HG03159 (cell line): ENCODE measurements at regions not wholly inside any gene's neighbourhood (a gene's known extent, or its start where the extent isn't known, plus 50 kb on each side); places are given as distances from the start of the nearest gene placed in this dataset.

Experiments
- ATAC-seq: cut with Tn5 transposase; IDR thresholded peaks from one replicate; pipeline ENCODE4 v1.9.1; 2021; ENCODE audit warnings: mild to moderate bottlenecking, moderate library complexity; ENCODE audit not compliant: unreplicated experiment

GRCh38 chr11:70756341-70756740 is 358.0 kb downstream of the CTTN start:
- no peak for ATAC-seq

DNA sequence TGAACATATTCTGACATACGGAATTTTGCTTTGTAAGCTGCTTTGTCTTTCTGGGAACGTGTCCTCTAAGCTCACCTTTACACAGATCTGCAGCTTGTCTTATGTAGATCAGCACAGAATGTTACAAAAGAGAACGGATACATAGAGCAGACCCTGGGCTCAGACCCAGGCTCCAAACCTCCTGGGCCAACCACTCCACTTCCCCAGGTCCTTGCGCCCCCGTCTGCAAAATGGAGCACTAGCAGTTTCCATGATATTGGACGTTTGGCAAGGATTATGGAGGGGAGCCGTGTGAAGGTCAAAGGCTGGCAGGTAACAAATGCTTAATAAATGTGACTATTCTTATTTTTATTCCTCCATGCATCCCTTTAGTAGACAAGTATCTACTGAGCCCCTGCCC is 358.4 kb downstream of the CTTN start:
- no peak for ATAC-seq

- ATAC-seq: no peak
Observed at GRCh38 chr11:70757241-70757640, 358.9 kb downstream of the CTTN start.

DNA sequence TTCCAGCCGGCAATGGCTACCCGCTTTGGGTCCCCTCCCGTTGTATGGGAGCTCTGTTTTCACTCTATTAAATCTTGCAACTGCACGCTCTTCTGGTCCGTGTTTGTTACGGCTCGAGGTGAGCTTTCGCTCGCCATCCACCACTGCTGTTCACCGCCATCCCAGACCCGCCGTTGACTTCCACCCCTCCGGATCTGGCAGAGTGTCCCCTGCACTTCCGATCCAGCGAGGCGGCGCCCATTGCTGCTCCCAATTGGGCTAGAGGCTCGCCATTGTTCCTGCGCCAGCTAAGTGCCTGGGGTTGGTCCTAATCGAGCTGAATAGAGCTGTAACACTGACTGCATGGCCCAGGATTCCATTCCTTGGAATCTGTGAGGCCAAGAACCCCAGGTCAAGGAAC is 359.9 kb downstream of the CTTN start:
- ATAC-seq: no peak

DNA sequence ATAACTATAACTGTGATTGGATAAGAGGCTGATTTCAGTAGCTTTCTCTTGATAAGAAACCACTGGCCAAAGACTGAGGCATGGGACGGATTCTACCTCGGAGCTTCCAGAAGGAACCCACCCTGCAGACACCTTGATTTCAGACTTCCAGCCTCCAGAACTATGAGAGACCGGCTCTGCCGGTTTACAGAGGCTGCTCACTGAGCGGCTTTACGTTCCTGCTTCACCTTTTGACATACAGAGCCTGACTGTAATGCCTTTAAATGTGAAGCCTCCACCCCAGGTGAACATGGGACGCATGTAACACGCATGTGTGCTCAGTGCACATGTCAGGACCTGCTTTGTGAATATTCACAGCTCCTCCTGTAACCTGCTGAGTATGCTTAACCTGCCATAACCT is 361.5 kb downstream of the CTTN start:
- no peak for ATAC-seq

DNA sequence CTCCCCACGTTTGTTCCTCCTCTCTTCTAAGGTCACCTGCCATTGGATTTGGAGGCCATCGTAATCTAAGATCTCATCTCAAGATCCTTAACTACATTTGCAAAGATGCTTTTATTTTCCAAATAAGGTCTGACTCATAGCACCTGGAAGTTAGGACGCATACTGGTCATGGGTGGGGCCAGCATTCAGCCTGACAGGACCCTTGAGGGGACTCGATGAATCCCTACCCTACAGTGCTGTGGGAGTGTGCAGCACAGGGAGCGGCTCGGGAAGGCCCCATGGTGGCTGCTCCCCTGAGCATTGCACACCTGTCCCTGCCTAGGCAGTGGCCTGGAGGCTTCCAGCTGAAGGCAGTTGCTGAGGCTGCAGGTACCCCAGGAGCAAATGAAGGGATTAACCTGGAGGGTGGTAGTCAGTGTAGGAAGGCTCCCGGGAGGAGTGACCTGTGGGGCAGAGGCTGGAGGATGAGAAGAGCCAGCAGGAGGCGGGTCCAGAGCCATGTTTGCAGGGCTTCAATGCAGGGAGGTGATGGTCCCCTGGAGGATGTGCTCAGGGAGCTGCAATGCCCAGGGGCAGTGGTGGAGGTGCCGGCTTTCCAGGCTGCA is 362.2 kb downstream of the CTTN start:
- no peak for ATAC-seq

DNA sequence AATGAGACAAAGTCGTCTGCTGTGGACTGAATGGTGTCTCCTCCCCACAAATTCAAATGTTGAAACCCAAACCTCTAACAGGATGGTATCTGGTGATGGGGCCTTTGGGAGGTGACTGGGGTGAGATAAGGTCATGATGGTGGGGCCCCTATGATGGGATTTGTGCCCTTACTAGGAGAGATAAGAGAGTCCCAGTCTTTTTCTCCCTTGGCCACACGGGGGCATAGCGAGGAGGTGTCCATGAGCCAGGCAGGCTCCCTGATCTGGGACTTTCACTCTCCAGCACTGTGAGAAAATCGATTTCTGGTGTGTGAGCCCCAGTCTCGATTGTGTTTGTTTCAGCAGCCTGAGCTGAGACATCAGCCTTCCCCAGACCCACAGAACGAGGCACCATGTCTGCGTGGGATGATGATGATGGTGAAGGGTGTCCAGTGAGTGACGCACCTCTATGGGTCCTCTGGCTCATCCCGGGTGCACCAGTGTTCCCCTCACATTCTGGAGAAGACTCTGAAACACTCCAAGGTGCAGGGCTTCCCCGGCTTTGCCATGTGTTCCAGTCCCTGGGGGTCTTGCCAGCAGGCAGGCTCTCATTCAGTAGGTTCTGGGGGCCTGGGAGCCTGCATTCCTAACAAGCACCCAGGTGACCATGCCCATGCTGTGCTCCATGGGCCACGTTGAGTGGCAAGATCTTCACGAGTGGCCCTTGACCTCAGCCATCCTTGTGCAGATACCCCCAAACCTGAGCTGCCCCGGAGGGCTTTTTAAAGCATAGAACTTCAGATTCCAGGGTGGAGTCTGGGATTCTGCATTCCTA is 363.0 kb downstream of the CTTN start:
- ATAC-seq: no peak

DNA sequence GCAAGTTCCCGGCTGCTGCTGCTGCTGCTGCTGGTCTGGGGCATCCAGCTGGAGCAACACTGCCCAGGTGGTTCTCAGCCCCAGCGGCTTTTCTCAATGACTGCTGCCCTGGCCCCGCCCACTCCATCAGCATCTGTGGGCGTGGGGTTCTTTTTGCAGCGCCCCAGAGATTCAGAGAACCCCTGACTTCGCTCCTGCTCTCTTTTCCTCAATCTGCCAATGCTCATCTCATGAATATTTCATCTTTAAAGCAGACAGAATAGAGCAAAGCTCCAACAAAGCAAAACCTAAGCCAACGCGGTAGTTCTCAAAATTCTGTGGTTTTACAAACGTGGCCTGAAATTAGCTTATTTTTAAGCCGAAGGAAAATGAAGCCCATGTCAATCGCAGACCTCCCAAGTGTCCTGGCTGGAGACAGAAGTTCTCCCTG is 363.6 kb downstream of the CTTN start:
- no peak for ATAC-seq

DNA sequence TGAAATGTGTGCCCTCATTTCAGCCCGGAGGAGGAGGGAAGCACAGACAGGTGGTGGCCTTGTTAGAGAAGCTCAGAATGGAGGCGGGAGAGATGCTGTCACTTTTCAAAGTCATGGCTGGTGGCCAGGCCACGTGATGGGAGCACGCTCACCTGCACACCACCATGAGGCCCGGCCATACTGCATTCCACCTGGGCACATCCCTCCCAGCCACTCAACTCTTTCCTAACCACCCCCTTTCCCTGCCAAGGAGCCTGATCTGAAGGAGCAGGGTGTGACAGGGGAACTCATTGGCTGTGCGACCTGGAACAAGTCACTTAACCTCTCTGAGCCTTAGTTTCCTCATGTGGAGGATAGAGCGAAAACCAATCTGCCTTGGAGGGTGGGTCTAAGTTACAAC is 364.5 kb downstream of the CTTN start:
- ATAC-seq: no peak

DNA sequence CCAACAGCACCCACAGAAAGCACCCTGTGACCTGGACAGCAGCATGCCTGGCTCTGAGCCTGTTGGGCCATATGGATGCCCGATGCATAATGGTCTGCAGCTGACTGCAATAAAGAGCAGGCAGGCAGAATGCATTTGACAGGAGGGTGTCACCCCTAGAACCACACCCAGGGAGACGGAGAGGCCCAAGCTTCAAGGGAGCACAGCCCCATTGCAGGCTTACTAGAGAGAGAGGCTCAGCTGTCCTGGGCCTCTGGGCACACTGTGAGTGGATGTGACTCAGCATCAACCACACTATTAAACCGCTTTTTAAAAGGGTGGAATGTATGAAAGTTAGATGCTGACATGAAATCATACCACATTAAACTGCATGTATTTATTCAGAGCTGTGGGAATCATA is 365.3 kb downstream of the CTTN start:
- ATAC-seq: no peak

DNA sequence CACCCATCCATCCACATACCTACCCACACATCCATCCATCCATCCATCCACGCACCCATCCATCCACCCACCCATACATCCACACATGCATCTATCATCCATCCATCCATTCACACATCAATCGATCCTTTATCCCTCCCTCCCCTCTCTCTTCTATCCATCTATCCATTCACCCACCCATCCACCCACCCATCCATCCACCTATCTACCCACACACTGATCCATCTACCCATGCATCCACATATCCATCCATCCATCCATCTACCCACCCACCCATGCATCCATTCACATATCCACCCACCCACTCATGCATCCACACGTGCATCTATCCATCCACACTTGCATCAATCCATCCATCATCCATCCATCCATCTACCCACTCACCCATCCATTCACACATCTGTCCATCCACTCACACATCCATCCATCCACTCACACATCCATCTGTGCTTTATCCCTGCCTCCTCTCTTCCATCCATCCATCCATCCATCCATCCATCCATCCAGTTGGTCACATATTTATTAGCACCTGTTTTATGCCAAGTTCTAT is 366.1 kb downstream of the CTTN start:
- no peak for ATAC-seq

DNA sequence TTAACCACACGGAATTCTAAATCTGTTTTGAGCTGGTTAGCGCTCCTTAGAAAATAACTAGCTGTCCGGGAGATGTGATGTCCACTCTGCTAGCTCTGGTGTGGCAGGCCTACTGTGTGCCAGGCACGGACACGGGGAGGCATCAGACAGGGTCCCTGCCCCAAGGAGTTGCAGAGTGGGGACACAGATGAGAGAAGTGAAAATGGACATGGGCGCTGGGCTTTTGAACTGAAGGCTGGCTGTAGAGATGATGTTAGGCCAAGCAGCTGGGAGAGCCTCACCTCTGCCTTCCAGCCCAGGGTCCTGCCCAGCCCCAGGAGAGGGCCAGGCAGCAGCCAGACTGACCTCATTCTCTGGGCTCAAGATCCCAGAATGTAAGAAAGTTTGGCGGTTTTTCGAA is 368.6 kb downstream of the CTTN start:
- no peak for ATAC-seq

- ATAC-seq: no peak
Observed at GRCh38 chr11:70768346-70769095, 370.2 kb downstream of the CTTN start.

GRCh38 chr11:70769106-70769505 is 370.8 kb downstream of the CTTN start:
- no peak for ATAC-seq

GRCh38 chr11:70769521-70769920 is 371.2 kb downstream of the CTTN start:
- ATAC-seq: no peak

DNA sequence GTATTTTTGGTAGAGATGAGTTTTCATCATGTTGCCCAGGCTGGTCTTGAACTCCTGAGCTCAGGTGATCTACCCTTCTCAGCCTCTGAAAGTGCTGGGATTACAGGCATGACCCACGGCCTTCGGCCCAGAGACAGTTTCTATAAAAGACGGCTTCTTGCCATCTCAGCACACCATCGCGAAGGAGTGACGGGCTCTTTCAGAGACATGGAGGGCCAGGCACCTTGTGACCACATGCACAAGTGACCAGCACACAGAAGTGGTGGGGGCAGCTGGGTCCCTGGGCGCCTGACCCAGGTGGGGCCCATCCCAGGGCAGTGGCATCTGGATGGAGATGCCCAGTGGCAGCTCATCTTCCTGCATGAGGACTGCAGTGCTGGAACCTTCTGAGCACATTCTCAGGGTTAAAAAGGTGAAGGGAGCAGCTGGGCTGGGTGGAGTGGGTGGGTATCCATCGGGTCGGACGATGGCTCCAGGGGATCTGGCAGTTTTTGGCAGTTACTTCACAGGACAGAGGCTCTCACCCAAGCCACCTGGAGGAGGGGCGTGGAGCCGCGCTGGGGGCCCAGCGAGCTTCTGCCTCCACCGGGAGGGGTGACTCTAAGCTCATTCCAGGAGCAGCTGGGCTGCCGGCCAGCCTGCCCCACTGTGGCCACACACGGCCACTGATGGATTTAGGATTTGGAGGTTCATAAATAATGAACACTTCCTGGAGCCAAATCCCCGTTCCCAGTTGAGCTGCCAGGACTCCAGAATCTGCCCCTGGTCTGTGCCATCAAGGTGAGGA is 373.0 kb downstream of the CTTN start:
- ATAC-seq: no peak

DNA sequence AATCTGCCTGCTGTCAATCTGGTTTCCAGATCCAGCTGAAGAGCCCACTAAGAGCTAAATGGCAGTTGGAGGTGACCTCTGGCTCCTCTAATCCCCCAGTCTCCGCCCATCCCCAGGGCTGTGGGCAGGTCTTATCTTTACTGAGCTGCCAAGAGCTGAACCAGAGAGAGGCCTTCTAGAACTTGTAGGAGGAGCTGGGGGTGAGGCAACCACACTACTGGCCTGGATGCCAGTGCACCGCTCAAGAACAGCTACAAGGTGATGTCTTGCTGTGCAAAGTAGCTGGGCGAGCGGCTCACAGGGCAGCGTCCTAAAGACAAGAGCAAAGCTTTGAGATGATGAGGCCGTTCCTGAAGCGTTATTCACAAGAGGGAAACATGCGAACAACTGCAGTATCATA is 374.6 kb downstream of the CTTN start:
- ATAC-seq: no peak

DNA sequence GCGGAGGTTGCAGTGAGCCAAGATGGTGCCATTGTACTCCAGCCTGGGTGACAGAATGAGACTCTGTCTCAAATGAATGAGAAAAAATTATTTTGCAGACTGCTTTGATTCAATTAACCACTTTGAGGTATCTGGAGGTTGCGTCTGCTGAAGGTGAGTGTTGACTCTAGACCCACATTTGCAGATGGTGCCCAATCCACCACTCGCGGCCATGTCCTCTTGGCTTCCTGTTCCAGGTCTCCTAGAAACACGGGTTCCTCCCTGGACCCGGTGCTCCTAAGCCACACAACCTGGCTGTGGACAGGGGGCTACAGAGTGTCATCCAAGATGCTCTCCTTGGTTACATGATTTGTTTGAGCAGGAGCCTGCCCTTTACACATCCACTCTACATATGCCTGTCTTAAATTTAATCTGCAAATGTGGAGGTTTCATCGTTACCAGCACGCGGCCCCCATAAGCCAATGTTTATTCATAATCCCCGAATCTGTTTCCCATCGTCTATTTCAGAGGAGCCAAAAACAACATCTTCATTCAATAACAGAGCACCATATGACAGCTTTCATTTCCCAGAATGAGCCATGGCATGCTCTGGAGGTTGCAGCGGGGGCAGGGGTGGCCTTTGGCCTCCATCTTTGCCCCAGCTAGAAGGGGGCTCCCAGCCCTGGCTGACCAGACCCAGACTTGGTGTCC is 377.2 kb downstream of the CTTN start:
- ATAC-seq: no peak

DNA sequence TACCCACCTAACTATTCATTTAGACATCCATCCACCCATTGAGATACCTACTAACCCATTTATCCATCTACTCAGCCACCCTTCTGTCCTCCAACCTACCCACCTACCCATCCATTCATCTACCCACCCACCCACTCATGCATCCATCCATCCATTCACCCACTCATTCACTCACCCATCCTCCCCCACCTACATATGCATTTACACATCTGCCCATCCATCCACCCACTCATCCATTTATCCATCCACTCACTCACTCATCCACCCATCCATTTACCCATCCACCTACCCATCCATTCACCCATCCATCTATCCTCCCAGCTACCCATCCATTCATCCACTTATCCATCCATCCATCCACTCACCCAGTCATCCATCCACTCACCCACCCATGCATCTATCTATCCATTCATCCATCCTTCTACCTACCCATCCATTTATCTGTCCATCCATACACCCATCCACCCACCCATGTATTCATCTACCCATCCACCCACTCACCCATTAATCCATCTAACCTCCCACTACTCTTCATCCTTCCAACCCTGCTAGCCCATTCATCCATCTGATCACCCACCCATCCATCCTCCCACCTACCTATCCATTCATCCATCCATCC is 378.7 kb downstream of the CTTN start:
- no peak for ATAC-seq

DNA sequence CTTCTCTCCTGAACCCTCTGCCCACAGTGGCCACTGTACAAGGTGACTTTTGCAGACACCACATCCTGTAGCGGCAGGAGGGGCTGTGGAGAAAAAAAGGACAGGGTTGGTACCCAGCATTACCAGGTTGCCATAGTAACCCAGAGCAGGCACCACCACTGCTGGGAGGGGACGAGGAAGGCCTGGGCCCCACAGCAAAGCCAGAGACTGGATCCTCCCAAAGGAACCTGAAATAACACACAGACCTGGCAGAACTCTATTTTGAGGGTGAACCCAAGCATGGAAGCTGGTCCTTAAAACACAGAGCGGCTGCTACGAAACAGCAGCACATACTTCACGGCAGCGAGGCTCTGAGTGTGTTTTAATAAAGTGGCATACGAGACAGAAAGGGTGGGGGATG is 380.6 kb downstream of the CTTN start:
- ATAC-seq: no peak
